Panc1 (cell line): ENCODE measurements at regions not wholly inside any gene's neighbourhood (a gene's known extent, or its start where the extent isn't known, plus 50 kb on each side); places are given as distances from the start of the nearest gene placed in this dataset.

Experiments
- ATAC-seq: fragments of 200-7000 bp; cut with Tn5 transposase; 2 replicates; pipeline ENCODE4 v1.9.1; 2020; ENCODE audit warnings: mild to moderate bottlenecking, moderate library complexity
- BruUV-seq: library from RNA; stranded (reverse); fragments of 400-500 nt; replicated peaks from 2 replicates; lab custom pipeline; 2021; lab: Mats Ljungman, UMichigan
- CTCF ChIA-PET: fragments of 300-600 bp; sonication (Branson Sonifier 250); formaldehyde crosslinking; loops from one replicate; lab custom pipeline; 2022; ENCODE audit warnings: antibody characterized with exemption; lab: Charles Lee
- POLR2A ChIA-PET: fragments of 300-600 bp; sonication (Branson Sonifier 250); formaldehyde crosslinking; loops from one replicate; lab custom pipeline; 2022; ENCODE audit warnings: antibody characterized with exemption; lab: Charles Lee
- DNase-seq: peaks from one replicate; pipeline ENCODE4 v3.0.0-alpha.2; 2010; ENCODE audit warnings: low read depth, low spot score
- H3K27ac ChIP-seq: 2 replicates; pipeline ENCODE4 v1.5.1; 2011; ENCODE audit warnings: mild to moderate bottlenecking, low read length, inconsistent platforms
- H3K27me3 ChIP-seq: fragments of 200-500 bp; sonication (Bioruptor generic); 2 replicates; pipeline ENCODE4 v1.6.0; 2014; ENCODE audit warnings: low read length, inconsistent platforms; ENCODE audit not compliant: control insufficient read depth, insufficient read depth
- H3K36me3 ChIP-seq: fragments of 200-500 bp; sonication (Bioruptor generic); 2 replicates; pipeline ENCODE4 v1.5.1; 2014; ENCODE audit warnings: inconsistent platforms, mild to moderate bottlenecking, low read length, moderate library complexity; ENCODE audit not compliant: control insufficient read depth, insufficient read depth
- H3K4me1 ChIP-seq: 2 replicates; pipeline ENCODE4 v1.5.1; 2011; ENCODE audit warnings: inconsistent platforms, mild to moderate bottlenecking, low read length, moderate library complexity; ENCODE audit not compliant: control insufficient read depth, insufficient read depth
- H3K4me3 ChIP-seq, 2 experiments: 2 replicates each; pipeline ENCODE4 v1.5.1; 2011 to 2012; ENCODE audit warnings: low read depth in 2 of 2, low read length in 2 of 2, mild to moderate bottlenecking in 2 of 2, inconsistent platforms in 1 of 2, moderate library complexity in 1 of 2
- H3K9me3 ChIP-seq: fragments of 200-500 bp; sonication (Bioruptor generic); 2 replicates; pipeline ENCODE4 v1.5.1; 2014; ENCODE audit warnings: low read depth, mild to moderate bottlenecking, inconsistent platforms, low read length, moderate library complexity; ENCODE audit not compliant: control insufficient read depth, insufficient read depth
- POLR2AphosphoS5 ChIP-seq: IDR thresholded peaks from 2 replicates; pipeline ENCODE4 v1.6.1; 2012; ENCODE audit warnings: mild to moderate bottlenecking, low read depth, low read length, moderate library complexity
- SIN3A ChIP-seq: IDR thresholded peaks from 2 replicates; pipeline ENCODE4 v1.6.1; 2012; ENCODE audit warnings: low read depth, mild to moderate bottlenecking, low read length, moderate library complexity, borderline replicate concordance; ENCODE audit not compliant: insufficient read depth
- TCF7L2 ChIP-seq: IDR thresholded peaks from 2 replicates; pipeline ENCODE4 v1.6.1; 2011; ENCODE audit warnings: mild to moderate bottlenecking, low read depth, low read length, inconsistent platforms
- in situ Hi-C: cut with HindIII; loops from 2 replicates; pipeline ENCODE4 v1.10.0; 2016; ENCODE audit warnings: low sequenced_read_pairs, low pct_unique_long_range_greater_than_20kb
- intact Hi-C: fragments of 100-400 bp; cut with micrococcal nuclease; formaldehyde crosslinking; loops from one replicate; pipeline ENCODE4 v1.10.0; 2022; ENCODE audit not compliant: unreplicated experiment
- TF ChIP-seq, protein P1 (sequence below): fragments of 450-650 bp; IDR thresholded peaks from 2 replicates; pipeline ENCODE4 v1.5.1; 2017; ENCODE audit warnings: mild to moderate bottlenecking
- TF ChIP-seq, protein P2 (sequence below), 2 experiments: IDR thresholded peaks; 2 replicates each; pipeline ENCODE4 v1.6.1; 2011 to 2012; ENCODE audit warnings: low read depth in 2 of 2, control low read depth in 1 of 2, low read length in 1 of 2, mild to moderate bottlenecking in 1 of 2, moderate library complexity in 1 of 2; ENCODE audit not compliant: insufficient read depth in 1 of 2

DNA sequence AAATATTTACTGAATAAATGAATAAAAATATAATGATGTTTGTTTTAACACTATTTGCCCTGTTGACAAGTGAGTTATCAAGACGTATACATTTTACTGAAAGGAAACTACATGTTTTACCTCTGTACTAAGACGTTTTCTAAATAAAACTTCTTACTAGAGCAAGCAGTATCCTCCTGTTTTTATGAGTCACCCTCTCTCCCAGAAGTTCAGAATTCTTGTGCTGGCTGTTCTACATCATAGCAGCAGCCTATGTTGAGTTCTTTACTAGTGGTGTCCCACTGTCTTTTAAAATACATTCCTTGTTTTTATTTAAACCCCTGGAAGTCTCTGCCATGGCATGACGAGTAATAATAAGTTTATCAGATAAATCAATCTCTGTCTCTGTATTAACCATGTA is 297.4 kb downstream of the CALCRL start:
- intact Hi-C loops, result no loop called here
- BruUV-seq, result no TSS peak
- ChIA-PET POLR2A (no interaction called here), CTCF (no interaction called here)
- Histone ChIP-seq H3K4me1 (no peaks in the 10 kb centered on the region), H3K36me3 (no peaks in the 10 kb centered on the region), H3K27ac (no peak overlapping the region), H3K9me3 (peaks cover 10% of the 10 kb centered on the region; the same call in 1 of the 2 replicates), H3K4me3 (no peak overlapping the region), H3K27me3 (no peaks in the 10 kb centered on the region)
- no peak for DNase-seq
- no peak for ATAC-seq
- TF ChIP-seq, protein P1, sequence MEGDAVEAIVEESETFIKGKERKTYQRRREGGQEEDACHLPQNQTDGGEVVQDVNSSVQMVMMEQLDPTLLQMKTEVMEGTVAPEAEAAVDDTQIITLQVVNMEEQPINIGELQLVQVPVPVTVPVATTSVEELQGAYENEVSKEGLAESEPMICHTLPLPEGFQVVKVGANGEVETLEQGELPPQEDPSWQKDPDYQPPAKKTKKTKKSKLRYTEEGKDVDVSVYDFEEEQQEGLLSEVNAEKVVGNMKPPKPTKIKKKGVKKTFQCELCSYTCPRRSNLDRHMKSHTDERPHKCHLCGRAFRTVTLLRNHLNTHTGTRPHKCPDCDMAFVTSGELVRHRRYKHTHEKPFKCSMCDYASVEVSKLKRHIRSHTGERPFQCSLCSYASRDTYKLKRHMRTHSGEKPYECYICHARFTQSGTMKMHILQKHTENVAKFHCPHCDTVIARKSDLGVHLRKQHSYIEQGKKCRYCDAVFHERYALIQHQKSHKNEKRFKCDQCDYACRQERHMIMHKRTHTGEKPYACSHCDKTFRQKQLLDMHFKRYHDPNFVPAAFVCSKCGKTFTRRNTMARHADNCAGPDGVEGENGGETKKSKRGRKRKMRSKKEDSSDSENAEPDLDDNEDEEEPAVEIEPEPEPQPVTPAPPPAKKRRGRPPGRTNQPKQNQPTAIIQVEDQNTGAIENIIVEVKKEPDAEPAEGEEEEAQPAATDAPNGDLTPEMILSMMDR, result no peak
- TF ChIP-seq, protein P2, sequence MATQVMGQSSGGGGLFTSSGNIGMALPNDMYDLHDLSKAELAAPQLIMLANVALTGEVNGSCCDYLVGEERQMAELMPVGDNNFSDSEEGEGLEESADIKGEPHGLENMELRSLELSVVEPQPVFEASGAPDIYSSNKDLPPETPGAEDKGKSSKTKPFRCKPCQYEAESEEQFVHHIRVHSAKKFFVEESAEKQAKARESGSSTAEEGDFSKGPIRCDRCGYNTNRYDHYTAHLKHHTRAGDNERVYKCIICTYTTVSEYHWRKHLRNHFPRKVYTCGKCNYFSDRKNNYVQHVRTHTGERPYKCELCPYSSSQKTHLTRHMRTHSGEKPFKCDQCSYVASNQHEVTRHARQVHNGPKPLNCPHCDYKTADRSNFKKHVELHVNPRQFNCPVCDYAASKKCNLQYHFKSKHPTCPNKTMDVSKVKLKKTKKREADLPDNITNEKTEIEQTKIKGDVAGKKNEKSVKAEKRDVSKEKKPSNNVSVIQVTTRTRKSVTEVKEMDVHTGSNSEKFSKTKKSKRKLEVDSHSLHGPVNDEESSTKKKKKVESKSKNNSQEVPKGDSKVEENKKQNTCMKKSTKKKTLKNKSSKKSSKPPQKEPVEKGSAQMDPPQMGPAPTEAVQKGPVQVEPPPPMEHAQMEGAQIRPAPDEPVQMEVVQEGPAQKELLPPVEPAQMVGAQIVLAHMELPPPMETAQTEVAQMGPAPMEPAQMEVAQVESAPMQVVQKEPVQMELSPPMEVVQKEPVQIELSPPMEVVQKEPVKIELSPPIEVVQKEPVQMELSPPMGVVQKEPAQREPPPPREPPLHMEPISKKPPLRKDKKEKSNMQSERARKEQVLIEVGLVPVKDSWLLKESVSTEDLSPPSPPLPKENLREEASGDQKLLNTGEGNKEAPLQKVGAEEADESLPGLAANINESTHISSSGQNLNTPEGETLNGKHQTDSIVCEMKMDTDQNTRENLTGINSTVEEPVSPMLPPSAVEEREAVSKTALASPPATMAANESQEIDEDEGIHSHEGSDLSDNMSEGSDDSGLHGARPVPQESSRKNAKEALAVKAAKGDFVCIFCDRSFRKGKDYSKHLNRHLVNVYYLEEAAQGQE (IDR thresholded peaks at IDR 0.05; ENCODE audit: insufficient read depth in 1 of 2, low read depth in 2 of 2, low read length in 1 of 2), result no peak
- no peak for TF ChIP-seq TCF7L2
- no peak for TF ChIP-seq POLR2AphosphoS5
- no peak for TF ChIP-seq SIN3A
- in situ Hi-C loops, result no loop called here

DNA sequence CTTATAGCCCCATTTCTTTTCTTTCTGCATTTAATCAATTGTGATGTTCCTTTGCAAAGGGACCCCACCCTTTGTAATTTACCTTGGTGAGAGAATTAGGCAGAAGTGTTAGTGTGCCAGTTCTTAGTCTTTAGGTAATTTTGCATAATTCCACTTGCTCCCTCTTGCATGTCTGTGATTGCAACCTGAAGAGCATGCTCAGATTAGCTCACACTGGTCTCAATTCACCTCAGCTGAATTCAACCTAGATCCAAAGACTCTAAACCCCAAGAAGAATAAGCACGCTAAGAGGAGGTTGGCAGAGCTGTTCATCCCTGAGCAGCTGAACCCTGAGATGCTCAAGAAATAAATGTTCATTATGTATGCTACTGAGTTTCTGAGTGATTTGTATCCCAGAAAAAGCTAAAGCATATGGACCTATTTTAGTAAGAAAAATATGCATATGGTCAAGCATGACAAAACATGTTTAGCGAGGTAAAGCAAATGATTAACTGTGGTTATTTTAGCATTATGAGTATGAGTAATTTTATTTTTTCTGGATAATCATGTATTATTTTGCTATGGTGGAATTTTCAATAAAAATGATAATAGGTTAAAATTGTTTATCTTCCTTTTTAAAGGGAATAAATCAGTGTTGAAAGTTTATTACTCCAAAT is 299.2 kb upstream of the ZSWIM2 start:
- no peak for TF ChIP-seq TCF7L2
- TF ChIP-seq SIN3A, result no peak
- TF ChIP-seq, protein P2 (IDR thresholded peaks at IDR 0.05; ENCODE audit: insufficient read depth in 1 of 2, low read depth in 2 of 2, low read length in 1 of 2), result no peak
- TF ChIP-seq, protein P1, result no peak
- no peak for TF ChIP-seq POLR2AphosphoS5
- in situ Hi-C loops, result no loop called here
- ATAC-seq (no peak), DNase-seq (no peak)
- Histone ChIP-seq H3K9me3 (no peaks in the 10 kb centered on the region), H3K4me1 (no peaks in the 10 kb centered on the region), H3K27me3 (no peaks in the 10 kb centered on the region), H3K36me3 (no peaks in the 10 kb centered on the region), H3K4me3 (no peak overlapping the region), H3K27ac (no peak overlapping the region)
- ChIA-PET CTCF (no interaction called here), POLR2A (no interaction called here)
- no TSS peak for BruUV-seq
- intact Hi-C loops, result no loop called here
